NCI-H1105 (cell line): ENCODE measurements at regions not wholly inside any gene's neighbourhood (a gene's known extent, or its start where the extent isn't known, plus 50 kb on each side); places are given as distances from the start of the nearest gene placed in this dataset.
"Not testable (repeated sequence)": the region's sequence is repeated elsewhere in the genome, so short reads cannot be mapped to it uniquely, and the experiment has no call there.

Experiments used
- DNase-seq: peaks from one replicate; lab custom pipeline; 2025; lab: John Stamatoyannopoulos, UW

DNA sequence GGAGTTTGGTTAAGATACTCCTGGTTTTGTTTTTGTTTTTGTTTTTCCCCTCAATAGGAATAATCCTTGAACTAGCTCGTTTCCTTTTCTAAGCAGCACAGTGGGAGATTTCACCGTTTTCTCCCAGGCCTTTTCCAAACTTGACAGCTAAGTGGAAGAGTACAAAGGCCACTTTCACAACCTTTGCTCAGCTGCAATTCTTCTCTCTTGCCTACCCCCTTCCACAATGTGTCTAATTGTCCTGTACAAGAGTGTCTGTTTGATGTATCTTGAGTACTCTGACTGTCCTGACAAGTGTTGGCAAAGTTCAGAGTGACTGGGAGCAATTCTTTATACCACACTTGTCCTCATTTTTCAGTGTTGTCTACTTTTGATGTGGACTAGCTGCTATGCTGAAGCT lies 674.3 kb upstream of the AMOT start:
- no peak for DNase-seq

DNA sequence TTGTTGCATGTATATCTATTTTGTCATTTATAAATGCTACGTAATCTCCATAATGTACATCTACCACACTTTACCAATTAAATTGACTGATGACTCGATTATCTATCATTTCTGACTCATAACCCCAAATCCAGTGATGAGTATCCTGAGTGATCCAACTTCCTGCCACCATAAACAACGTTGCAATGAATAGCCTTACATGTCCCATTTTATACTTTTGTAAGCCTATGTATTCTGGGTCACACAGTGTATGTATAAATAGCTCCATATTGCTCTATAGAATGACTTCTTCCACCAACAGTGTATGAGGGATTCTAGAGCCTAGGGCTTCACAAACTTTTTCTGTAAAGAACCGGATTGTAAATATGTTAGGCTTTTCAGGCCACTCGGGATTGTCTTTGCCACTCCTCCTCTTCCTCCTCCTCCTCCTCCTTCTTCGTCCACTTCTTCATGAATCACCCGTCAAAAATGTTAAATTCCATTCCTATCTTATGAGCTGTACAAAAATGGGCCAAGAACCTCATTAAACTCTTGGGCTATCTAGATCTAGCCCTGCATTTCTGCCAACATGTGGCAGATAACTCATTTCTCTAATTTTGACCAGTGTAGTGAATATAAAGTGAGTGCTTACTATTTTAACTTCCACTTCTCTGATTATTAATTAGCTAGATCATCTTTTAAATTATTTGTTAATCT lies 672.2 kb upstream of the AMOT start:
- no peak for DNase-seq

DNA sequence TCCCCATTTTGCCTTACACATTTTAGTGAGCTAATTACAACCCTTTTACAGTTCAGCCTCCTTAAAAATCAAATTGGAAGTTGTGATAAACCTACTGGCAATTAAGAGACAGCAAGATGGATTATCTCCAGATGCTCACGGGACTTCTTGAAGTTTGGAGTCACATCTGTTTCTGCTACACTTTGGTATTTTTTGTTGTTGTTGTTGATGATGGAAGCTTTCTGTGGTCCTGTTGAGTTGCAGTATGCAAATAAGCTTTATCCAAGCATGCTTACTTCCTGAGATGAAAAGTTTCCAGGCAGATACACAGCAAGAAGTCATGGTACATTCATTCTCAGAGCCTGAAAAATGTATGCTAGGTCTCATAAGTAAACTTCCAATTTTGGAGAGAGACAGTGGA lies 670.0 kb upstream of the AMOT start:
- DNase-seq = no peak

DNA sequence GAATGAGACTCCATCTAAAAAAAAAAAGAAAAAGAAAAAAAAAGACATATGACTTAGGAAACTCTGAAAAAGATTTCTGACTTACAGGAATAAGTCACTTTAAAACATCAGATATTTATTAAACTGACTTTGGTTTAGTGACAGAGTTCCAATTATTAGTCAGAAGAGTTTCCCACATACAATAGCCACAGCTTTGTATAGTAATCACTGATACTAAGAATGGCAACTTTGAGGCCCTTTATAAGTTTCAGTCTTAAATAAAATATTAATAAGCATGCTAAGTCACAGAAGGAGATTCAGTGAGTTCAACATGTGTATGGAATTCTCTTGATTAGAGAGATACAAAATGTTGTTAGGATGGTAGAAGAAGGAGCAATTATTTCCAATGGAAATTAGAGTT lies 652.3 kb upstream of the AMOT start:
- no peak for DNase-seq

DNA sequence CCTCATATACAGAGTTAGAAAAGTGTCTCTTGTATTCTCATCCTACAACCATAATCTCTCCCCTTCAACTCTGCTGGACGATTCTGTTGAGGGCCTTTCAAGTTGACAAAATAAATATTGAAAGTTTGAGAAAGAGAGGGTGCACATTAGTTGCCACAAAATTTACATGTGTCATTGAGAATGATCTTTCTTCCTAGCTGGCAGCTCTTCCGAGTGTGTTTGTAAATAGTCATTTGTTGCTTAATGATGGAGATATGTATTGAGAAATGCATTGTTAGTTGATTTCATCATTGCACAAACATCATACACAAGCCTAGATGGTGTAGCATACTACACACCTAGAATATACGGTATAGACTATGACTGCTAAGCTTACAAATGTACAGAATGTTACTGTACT lies 632.8 kb upstream of the AMOT start:
- no peak for DNase-seq

DNA sequence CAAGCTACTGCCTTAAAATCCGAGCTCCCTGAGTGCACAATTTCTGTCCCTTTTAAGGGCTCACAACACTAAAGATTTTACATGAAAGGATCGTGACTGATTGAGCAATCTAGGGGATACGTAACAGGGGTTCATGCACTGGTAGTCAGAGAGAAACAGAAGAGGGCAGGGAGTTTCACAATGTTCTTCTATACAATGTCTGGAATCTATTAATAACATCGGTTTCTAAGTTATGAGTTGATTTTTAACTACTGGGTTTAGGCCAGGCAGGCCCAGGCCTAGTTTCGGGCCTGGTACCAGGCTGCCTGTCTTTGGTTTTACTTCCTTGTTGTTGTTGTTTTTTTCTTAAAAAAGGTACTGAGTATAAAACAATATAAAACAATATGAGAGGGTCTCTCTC lies 632.4 kb upstream of the AMOT start:
- not testable (repeated sequence) for DNase-seq

DNA sequence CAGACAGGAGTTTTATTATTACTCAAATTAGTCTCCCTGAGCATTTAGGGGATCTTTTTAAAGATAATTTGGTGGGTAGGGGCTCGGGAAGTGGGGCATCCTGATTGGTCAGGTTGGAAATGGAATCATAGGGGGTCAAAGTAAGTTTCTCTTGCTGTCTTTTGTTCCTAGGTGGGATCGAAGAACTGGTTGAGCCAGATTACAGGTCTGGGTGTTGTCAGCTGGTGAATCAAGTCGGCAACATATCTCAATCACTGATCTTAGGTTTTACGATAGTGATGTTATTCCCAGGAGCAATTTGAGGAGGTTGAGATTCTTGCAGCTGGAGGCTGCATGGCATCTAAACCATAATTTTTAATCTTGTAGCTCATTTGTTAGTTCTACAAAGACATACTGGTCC lies 629.5 kb upstream of the AMOT start:
- DNase-seq = no peak

DNA sequence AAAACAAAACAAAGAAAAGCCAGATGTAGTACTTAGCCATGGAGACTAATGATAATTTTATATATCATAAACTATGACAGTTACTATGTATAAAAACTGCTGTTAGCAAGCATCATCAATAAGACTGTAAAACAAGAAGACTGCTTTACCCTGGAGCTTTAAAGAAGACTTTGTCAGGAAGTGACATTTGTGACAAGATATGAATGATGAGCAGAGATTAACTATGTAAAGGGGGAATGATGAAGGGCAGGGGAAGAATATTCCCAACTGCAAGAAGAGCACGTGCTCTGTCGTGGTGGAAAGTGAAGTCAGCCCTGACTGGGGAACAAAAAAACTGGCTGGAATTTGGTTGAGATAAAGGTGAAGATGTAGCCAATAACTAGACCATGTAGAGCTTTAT lies 617.1 kb upstream of the AMOT start:
- no peak for DNase-seq

DNA sequence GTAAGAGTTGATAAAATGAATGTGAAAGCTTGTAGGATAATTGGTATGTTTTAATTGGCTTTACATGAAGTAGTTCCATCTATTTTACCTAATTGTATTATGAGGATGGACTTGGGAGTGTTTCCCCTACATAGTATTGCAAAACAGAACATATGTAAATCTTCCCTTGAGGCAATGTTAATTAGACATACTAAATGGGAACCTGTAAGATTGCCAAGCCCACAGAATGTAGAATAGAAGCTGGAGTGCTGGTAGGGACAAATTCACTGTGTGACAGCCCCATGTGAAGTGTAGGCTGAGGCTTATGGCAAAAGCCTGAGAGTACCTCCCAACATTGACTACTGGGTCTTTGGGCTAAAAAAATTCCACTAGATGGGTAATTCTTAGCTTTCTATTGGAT lies 615.0 kb upstream of the AMOT start:
- DNase-seq = no peak

DNA sequence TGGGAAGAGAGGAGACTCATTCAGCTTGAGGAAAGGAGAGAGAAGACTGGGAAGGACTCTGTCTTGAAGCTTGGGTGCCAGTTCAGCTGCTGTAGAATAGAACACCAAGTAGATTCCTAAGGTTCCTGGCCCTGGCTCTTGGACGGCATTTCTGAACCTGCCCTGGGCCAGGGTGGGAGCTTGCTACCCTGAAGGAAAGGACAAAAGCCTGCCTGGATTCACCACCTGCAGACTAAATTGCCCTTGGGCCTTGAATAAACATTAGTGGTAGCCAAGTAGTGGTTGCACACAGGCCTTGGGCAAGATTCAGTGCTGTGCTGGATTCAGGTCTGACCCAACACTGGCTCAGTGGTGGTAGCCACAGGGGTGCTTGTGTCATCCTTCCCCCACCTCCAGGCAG lies 588.4 kb upstream of the AMOT start:
- no peak for DNase-seq

DNA sequence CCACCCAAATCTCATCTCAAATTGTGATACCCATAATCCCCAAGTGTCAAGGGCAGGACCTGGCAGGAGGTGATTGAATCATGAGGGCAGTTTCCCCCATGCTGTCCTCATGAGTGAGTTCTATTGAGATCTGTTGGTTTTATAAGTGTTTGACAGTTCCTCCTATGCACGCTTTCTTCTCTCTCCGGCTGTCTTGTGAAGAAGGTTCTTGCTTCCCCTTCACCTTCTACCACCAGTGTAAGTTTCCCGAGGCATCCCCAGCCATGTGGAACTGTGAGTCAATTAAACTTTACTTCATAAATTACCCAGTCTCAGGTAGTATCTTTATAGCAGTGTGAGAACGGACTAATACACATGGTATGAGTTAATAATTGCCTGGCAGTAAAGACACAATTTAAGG lies 581.7 kb upstream of the AMOT start:
- DNase-seq = no peak

DNA sequence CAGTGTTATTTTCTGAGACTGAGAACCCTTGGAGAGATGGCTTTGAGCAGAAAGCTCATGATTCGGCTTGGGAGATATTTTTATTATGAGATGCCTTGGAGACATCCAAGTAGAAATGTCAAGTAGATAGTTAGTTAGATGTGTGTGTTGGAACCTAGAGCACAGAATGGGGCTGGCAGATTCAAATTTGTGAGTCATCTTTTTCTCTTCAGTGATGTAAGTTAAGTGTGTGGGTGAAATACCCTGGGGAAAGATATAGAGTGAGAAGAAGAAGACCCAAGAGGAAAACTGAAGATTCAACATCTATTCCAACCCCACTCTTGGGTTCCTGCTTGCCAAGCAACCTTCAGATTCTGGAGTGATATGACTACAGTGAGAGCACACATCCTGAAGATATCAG lies 580.8 kb upstream of the AMOT start:
- no peak for DNase-seq

DNA sequence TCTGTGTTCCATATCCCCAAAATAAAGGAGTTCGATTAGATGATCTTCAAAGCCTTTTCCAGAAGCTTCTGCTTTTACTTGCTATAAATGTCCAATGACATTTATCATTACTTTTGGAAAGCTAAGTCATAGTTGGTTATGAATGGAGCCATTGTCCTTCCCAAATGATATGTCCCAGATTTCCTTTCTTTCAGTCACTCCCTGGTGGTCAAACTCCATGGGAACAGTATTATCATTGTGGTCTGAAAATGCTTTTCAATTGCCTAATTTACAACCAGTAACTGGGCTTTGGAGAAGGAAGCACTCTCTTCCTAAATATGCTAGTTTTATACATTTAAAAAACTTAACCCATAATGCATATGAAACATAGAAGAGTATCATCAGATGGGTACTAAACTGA lies 571.5 kb upstream of the AMOT start:
- no peak for DNase-seq

DNA sequence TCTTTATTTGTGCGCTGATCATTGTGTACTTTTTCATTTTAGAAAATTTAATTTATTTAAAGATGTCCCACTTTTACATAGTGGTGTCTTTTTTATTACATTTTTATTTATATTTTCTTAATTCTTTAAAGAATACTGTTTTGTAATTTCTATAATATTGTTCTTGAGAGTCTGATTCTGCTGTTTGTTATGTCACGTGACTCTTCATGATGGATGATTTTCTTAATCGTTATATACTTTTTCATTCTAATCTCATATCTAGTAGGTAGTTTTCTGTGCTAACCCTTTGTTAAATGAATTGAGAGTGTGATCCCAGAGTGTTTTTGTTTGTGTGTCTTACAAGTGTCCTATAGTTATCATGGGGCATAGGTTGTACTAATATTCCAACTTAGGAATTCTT lies 568.2 kb upstream of the AMOT start:
- no peak for DNase-seq

DNA sequence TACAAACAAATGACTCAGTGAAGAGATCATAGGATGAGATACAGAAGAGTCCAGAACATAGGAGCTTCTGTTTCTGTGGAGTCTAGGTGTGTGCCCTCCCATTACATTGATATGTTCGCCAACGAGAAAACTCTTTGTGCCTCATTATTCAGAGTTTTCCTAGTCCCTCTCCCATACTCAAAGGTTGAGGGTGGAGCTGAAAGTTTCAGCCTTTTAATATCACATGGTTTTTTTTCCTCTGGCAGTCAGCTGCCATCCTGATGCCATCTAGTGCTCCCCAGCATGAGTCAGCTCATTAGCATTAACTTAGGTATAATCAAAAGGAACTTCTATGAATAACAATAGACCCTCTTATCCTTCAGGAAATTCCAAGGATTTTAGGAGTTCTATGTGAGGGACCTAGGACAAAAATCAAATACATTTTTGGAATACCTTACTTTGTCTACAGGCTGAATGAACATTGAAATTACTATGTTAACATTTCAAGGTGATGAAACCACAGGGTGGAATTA lies 559.6 kb upstream of the AMOT start:
- DNase-seq = no peak

DNA sequence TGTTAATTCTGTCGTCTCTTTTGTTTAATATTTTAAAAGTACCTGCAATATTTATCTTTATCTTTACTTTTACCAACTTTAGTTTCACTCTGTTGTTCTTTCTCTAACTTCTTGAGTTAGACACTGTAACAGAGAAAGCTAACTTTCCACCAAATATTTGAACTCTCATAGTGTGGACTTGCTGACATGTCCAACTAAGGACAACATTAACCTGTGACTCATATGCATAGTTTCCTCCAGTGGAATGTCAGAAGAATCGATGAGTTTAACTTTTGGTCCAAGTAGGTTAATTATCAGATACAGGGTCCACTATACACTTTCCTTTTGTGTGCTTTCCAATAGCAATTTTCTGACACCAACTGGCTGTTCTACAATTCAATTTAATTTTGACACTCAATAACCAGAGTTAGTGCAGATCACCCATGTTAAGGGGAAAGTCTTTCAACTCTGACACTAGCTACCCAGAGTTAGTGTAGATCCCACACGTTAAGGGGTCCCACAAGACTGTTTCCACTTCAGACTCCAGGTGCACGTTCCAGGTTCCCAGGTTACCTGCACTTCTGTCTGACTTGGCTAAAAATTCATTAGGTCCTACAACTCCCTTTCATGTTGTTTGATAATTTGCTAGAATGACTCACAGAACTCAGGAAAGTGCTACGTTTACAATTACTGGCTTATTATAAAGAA lies 559.0 kb upstream of the AMOT start:
- no peak for DNase-seq

DNA sequence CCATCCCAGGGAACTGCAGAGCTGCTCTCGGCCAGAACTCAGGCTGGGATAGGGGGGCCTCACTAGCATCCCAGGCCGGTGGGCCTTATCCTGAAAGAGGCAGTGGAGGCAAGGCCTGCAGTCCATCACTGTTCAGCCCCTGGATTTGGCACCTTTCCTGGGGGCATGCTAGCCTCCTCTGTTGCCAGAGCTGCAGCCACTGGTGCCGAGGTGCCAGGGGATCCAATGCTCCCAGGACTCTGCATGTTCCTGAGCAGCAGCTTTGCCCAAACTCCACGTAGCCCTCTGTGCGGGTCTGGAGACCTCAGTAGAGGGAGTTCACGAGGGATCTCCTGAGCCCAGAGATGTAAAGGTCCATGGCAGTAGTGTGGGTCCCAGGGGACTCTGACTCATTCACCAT lies 551.7 kb upstream of the AMOT start:
- DNase-seq = no peak

DNA sequence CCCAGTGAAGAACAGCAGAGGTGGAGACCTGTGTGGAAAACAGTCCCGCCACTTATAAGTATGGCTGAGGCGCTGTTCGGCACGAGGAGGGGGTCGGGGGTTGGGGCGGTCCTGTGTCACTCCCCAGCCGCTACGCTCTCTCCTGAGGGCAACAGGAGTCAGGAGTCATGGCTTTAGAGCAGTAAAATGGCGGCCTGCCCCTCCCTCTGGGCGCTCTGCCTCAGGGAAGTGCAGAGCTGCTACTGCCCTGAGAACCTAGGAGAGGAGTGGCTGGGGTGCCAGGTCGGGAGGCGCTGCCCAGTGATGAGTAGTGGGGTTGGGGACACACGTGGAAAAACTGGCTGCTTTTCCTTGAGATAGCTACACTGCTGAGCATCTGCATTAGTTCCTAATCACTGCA lies 551.2 kb upstream of the AMOT start:
- no peak for DNase-seq

DNA sequence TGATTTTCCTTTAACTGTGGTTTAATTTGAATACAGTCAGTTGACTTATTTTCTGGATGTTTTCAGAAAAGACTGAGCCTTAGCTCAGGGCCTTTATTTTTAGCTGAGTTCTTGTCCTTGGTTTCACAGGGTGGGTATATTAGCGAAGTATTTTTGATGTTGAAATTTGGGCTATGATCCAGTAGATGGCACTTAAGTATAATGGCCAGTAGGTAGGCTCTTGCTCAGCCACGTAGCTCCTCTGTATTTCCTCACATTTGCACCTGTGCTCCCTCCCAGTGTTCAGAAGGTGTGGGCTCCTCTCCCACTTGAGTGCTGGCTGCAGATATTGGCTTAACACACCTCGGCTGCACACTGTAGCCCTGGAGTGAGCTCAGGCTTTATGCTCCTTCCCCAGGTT lies 549.9 kb upstream of the AMOT start:
- DNase-seq = no peak

DNA sequence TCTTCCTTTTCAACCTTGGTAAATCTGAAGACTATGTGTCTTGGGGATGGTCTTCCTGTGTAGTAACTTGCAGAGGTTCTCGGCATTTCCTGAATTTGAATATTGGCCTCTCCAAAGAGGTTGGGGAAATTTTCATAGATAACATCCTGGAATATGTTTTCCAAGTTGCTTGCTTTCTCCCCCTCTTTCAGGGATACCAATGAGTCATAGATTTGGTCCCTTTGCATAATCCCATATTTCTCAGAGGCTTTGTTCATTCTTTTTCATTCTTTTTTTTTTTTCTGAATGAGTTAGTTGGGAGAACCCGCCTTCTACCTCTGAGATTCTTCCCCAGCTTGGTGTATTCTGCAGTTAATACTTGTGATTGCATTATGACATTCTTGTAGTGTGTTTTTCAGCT lies 549.2 kb upstream of the AMOT start:
- DNase-seq = no peak

DNA sequence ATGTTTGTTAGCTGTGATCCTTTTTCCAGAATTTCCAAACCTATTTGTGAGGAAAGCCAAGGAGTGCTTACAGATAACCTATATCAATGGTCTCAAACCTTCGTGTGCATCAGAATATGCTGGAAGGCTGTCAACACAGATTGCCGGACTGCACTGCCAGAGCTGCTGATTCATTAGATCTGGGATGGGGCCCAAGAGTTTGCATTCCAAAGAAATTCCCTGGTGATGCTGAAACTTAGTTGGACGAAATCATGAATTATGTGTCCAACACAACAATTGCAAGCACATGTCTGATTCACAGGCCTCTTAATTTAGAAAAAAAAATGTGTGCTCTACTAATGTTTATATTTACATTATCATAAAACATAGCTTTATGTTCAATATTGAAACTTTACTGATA lies 544.0 kb upstream of the AMOT start:
- no peak for DNase-seq

DNA sequence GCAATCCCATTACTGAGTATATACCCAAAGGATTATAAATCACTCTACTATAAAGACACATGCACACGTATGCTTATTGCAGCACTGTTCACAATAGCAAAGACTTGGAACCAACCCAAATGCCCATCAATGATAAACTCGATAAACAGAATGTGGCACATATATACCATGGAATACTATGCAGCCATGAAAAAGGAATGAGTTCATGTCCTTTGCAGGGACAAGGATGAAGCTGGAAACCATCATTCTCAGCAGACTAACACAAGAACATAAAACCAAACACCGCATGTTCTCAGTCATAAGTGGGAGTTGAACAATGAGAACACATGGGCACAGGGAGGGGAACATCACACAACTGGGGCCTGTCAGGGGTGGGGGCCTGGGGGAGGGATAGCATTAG lies 532.8 kb upstream of the AMOT start:
- not testable (repeated sequence) for DNase-seq

DNA sequence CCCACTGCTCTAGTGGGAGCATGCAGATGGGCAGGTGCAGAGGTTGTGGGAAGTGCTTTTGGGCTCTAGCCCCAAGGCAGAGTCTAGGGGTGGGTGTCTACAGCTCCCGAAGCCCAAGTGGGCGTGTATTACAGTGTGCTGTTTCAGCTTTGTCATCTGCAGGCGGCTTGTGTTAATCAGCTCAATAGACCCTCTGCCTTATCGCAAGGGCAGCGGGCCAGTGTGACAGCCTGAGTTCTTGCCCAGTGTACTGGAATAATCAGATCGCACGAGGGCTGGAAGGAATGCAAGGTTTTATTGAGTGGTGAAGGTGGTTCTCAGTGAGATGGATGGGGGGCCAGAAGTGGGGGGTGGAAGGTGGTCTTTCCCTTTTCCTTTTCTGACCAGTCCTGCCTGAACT lies 529.4 kb upstream of the AMOT start:
- DNase-seq = no peak

DNA sequence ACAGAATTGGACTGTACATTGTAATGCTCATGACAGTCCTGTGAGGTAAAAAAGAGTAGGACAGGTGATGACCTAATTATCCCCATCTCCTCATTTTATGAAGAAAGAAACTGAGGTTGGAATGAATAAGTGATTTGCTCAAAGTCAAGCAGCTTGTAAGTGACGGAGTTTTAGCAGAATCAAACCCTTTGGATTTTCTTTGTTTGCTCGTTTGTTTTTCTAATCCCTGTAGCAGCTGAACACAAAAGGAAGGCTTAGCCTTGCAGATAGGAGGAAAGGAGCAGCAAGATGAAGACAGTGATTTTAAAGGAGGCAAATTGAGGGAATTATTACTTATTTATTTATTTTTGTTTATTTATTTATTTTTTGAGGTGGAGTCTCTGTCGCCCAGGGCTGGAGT lies 528.4 kb upstream of the AMOT start:
- no peak for DNase-seq
